Mammary epithelial cell (primary cell): ENCODE measurements at regions not wholly inside any gene's neighbourhood (a gene's known extent, or its start where the extent isn't known, plus 50 kb on each side); places are given as distances from the start of the nearest gene placed in this dataset.

ENCODE experiments used
- CTCF ChIP-seq, 2 donors: IDR thresholded peaks in 1 of 2; conservative IDR thresholded peaks in 1 of 2; 2 replicates each; pipeline ENCODE4 v1.5.1; 2011 to 2012; ENCODE audit warnings: inconsistent platforms in 2 of 2, low read length in 2 of 2, mild to moderate bottlenecking in 2 of 2, control low read depth in 1 of 2, low read depth in 1 of 2; ENCODE audit not compliant: insufficient read depth in 1 of 2; ENCODE audit errors: extremely low read depth in 1 of 2
- EZH2 ChIP-seq: IDR thresholded peaks from 2 replicates; pipeline ENCODE4 v1.6.1; 2012; ENCODE audit warnings: low read length, inconsistent platforms, borderline replicate concordance

DNA sequence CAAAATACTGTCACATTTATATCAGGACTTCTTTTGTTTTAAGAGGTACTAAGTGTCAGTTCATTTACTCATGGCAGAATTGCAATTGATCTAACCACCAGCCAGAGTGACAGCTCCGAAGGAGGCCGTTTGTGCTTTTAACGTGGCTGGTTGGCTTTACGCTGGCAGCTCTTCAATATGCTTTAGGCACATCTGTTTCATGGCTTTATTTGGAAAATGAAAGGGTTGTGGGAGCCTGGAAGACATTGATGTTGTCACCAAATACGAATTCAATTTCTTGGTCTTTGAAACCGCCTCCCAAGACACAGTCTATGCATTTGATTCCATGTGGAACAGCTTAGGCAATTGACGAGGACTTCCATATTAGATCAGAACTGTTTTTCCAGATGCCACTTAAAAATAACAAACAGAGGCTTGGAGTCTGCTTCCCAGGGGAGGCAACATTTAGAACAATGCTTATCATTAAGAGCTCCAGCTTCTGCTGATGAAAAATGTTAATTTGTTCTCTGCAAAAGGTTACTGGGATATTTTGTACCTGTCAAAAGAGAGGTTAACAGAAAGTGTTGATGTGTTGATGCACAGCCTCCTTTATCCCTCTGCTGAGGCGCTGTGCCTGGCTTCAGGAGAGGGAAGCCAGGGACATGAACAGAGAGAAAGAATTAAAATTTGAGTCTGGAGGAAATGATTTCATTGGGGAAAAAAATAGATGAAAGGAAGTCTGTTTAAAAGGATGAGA, 64.0 kb upstream of the TNFRSF19 start:
- no peak for TF ChIP-seq EZH2
- TF ChIP-seq CTCF (conservative IDR thresholded peaks at IDR 0.05 in 1 of 2, IDR thresholded peaks at IDR 0.05 in 1 of 2; ENCODE audit: extremely low read depth in 1 of 2, insufficient read depth in 1 of 2, low read depth in 1 of 2, low read length in 2 of 2) = no peak
